GM20000 (cell line): ENCODE measurements at regions not wholly inside any gene's neighbourhood (a gene's known extent, or its start where the extent isn't known, plus 50 kb on each side); places are given as distances from the start of the nearest gene placed in this dataset.

Experiments
- DNase-seq: peaks from one replicate; pipeline ENCODE4 v3.0.0; 2012; ENCODE audit warnings: low spot score
- TF ChIP-seq, protein P1 (sequence below): IDR thresholded peaks from 2 replicates; pipeline ENCODE4 v1.5.1; 2012; ENCODE audit warnings: mild to moderate bottlenecking, control low read depth; ENCODE audit errors: extremely low read depth, missing control alignments

DNA sequence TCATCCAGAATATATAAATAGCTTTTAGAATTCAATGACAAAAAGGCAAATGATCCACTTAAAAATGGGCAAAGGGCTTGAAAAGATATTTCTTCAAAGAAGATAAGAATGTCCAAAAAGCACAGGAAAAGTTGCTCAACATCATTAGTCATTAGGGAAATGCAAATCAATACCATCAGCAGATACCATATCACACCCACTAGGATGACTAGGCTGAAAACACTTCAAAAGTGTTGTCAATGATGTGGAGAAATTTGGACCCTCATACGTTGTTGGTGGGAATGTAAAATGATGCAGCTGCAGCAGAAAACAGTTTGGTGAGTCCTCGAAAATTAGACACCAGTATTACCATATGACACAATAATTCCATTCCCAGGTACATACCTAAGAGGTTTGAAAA is 303.6 kb upstream of the SLC35B3 start:
- no peak for DNase-seq
- TF ChIP-seq, protein P1, sequence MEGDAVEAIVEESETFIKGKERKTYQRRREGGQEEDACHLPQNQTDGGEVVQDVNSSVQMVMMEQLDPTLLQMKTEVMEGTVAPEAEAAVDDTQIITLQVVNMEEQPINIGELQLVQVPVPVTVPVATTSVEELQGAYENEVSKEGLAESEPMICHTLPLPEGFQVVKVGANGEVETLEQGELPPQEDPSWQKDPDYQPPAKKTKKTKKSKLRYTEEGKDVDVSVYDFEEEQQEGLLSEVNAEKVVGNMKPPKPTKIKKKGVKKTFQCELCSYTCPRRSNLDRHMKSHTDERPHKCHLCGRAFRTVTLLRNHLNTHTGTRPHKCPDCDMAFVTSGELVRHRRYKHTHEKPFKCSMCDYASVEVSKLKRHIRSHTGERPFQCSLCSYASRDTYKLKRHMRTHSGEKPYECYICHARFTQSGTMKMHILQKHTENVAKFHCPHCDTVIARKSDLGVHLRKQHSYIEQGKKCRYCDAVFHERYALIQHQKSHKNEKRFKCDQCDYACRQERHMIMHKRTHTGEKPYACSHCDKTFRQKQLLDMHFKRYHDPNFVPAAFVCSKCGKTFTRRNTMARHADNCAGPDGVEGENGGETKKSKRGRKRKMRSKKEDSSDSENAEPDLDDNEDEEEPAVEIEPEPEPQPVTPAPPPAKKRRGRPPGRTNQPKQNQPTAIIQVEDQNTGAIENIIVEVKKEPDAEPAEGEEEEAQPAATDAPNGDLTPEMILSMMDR: no peak

DNA sequence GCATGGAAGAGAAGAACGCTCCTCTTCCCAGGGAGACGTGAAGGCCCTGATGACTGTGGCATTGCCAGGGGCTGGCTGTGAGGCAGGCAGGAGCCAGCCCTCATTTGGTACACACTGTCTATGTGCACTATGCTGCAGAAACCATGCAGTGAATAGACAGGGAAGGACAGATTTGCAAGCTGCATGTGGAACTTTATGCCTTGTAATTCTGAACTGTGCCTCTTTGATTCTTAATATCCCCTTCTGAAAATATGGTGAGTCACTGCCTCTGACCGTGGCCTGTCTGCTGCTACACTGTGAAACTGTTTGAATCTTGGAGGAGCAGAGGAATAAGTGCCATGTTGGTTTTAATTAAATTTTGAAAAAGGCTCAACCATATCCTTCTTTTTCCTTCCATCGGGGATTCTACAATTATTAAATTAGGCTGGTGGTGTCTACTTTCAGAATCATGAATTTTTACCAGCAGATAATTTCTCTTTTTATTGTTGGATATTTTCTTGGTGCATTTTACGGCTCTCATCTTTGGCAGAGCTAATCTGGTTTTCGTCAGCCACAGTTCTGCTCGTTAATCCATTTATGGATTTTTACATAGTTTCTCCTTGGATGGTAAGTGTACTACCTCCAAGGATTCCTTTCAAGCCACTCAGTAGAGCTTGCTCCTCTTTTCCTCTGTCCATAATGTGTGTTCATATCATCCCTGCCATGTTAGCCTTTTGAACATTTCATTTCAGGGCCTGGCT is 301.0 kb upstream of the SLC35B3 start:
- no peak for DNase-seq
- TF ChIP-seq, protein P1: no peak

DNA sequence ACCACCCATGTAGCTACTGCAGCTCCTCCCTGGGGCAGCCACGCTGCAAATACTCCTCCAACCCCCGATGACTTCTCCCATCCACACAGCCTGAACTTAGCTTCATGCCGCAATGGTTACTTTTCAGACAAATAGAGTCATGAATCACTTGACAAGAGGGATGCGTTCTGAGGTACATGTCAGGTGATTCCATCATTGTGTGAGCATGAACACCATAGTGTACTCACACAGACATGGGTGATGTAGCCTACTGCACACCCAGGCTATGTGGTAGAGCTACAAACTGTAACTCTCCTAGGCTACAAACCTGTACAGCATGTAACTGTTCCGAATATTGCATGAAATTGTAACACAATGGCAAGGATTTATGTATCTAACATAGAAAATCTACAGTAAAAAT is 298.5 kb upstream of the SLC35B3 start:
- TF ChIP-seq, protein P1: no peak
- no peak for DNase-seq

DNA sequence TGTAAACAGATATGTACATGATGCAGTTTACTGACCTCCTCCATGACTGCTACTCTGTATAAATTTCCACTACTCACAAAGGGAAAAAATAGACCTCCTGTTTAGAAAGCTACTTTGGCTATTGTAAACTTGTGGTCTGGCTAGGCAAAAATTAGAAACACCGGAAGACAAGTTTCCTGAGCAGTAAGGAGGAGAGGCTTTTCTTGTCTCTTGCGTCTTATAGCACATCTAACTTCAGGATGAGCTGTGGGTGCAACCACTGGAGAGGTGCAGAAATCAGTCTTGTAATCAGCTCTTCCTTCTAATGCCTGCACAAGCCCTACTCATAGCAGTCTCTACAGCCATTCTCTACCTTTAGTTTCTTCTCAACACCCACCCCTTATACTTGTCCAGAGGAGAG is 296.5 kb upstream of the SLC35B3 start:
- TF ChIP-seq, protein P1: no peak
- no peak for DNase-seq

DNA sequence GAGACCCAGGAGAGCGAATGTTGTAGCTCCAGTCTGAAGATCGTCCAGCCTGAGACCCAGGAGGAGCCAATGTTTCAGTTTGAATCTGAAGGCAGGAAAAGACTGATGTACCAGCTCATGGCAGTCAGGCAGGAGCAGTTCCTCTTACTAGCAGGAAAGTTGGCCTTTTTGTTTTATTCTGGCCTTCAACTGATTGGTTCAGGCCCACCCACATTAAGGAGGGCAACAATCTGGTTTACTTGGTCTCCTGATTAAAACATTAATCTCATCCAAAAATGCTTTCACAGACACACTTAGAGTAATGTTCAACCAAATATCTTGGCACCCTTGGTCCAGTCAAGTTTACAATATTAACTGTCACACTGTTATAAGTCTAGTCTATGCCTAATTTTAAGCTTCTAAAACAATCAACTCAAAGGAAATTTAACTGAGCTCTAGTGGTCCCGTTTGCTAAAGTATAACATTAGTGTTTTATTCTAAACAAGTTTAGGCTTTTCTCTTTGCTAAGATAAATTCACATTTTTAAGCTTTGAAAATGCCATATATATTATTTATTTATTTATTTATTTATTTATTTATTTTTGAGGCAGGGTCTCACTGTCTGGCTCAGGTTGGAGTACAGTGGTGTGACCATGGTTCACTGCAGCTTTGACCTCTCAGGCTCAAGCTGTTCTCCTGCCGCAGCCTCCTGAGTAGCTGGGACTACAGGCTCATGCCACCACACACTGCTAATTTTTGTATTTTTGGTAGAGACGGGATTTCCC is 275.5 kb upstream of the SLC35B3 start:
- TF ChIP-seq, protein P1: no peak
- no peak for DNase-seq

DNA sequence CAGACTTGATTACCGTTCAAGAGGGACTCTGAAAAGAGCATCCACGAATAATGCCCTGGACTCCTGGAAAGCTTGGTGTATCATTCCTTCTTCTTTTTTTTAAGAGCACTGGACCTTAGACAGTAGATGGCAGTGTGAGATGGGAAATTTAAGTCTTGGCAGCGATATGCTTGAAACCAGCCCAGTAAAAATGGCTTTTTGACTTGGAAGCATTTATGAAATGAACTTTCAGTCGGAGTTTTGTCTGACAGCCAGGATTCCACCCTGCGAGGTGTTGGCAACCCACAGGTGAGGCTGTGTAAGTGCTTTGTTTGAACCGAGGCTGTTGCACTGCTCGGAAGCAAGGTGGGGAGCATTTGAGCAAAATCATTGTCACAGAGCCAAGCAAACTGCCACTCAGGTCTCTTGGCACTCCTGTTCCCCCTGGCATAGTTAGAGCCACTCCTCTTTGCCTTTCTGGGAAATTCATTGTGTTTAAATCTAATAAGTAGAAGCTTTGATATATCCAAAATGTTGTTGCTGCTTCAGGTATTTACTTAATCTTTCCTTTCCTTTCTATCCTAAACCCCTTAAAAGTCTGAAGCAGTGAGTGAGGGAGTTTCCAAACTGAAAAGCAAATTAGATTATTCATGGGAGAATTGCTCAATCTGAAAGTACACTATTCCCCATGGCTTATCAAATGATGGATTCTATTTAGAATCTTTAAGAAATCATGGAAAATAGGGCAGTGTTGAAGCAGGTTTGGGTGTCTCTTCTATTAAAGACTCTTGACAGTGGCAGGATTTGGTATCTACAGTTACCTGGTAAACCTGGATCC is 272.8 kb upstream of the SLC35B3 start:
- TF ChIP-seq, protein P1: no peak
- DNase-seq: no peak
